Caco-2 (cell line): ENCODE measurements at regions not wholly inside any gene's neighbourhood (a gene's known extent, or its start where the extent isn't known, plus 50 kb on each side); places are given as distances from the start of the nearest gene placed in this dataset.

ENCODE experiments used
- BruUV-seq: library from RNA; stranded (reverse); fragments of 400-500 nt; replicated peaks from 2 replicates; lab custom pipeline; 2021; lab: Mats Ljungman, UMichigan
- CTCF ChIA-PET: fragments of 300-600 bp; sonication (Branson Sonifier 250); formaldehyde crosslinking; loops from one replicate; lab custom pipeline; 2022; ENCODE audit warnings: antibody characterized with exemption; lab: Charles Lee
- POLR2A ChIA-PET: fragments of 300-600 bp; sonication (Branson Sonifier 250); formaldehyde crosslinking; loops from one replicate; lab custom pipeline; 2022; ENCODE audit warnings: antibody characterized with exemption; lab: Charles Lee
- DNase-seq, 2 experiments: peaks; one replicate each; pipeline versions ENCODE4 v3.0.0 to v3.0.0-alpha.2; 2020 to 2022
- H3K27me3 ChIP-seq: replicated peaks from 2 replicates; pipeline ENCODE4 v1.6.0; 2011; ENCODE audit warnings: low read length; ENCODE audit not compliant: control insufficient read depth, insufficient read depth
- H3K36me3 ChIP-seq: 2 replicates; pipeline ENCODE4 v1.5.1; 2011; ENCODE audit warnings: low read length; ENCODE audit not compliant: control insufficient read depth, insufficient read depth
- H3K4me1 ChIP-seq: fragments of 250-450 bp; sonication (Bioruptor Pico); 2 replicates; pipeline ENCODE4 v1.5.1; 2020; ENCODE audit warnings: mild to moderate bottlenecking
- H3K4me3 ChIP-seq: 2 replicates; pipeline ENCODE4 v1.5.1; 2011; ENCODE audit warnings: low read depth, mild to moderate bottlenecking, control low read depth, low read length
- H3K9me3 ChIP-seq: fragments of 250-450 bp; sonication (Bioruptor Pico); 2 replicates; pipeline ENCODE4 v1.5.1; 2020; ENCODE audit warnings: mild to moderate bottlenecking, moderate library complexity
- H3K27ac Mint-ChIP-seq: one replicate; pipeline ENCODE4 v1.8.0; 2022; ENCODE audit warnings: mixed read lengths; ENCODE audit not compliant: unreplicated experiment
- H3K27me3 Mint-ChIP-seq: one replicate; pipeline ENCODE4 v1.8.0; 2022; ENCODE audit warnings: mixed read lengths; ENCODE audit not compliant: insufficient read depth, unreplicated experiment
- H3K36me3 Mint-ChIP-seq: one replicate; pipeline ENCODE4 v1.8.0; 2022; ENCODE audit warnings: mild to moderate bottlenecking, mixed read lengths; ENCODE audit not compliant: insufficient read depth, unreplicated experiment
- H3K4me1 Mint-ChIP-seq: one replicate; pipeline ENCODE4 v1.8.0; 2022; ENCODE audit warnings: low read depth, mixed read lengths; ENCODE audit not compliant: unreplicated experiment
- H3K4me3 Mint-ChIP-seq: one replicate; pipeline ENCODE4 v1.8.0; 2022; ENCODE audit warnings: mild to moderate bottlenecking, moderate library complexity, mixed read lengths; ENCODE audit not compliant: unreplicated experiment
- H3K9me3 Mint-ChIP-seq: one replicate; pipeline ENCODE4 v1.8.0; 2022; ENCODE audit warnings: mixed read lengths; ENCODE audit not compliant: unreplicated experiment
- CTCF ChIP-seq, 2 experiments: fragments of 200-600 bp in 1 of 2; IDR thresholded peaks; 1 replicate in 1 of 2; 2 replicates in 1 of 2; pipeline versions ENCODE4 v1.5.1 to v1.8.0; 2011 to 2022; ENCODE audit warnings: antibody characterized with exemption in 1 of 2, control low read depth in 1 of 2, inconsistent platforms in 1 of 2, low read depth in 1 of 2, low read length in 1 of 2, mild to moderate bottlenecking in 1 of 2, moderate library complexity in 1 of 2; ENCODE audit not compliant: insufficient read depth in 1 of 2, severe bottlenecking in 1 of 2, unreplicated experiment in 1 of 2
- intact Hi-C: fragments of 100-400 bp; cut with micrococcal nuclease; formaldehyde crosslinking; loops from one replicate; pipeline ENCODE4 v1.10.0; 2022; ENCODE audit not compliant: unreplicated experiment

- Mint-ChIP-seq H3K36me3 (no peaks in the 10 kb centered on the region), H3K27ac (no peak overlapping the region), H3K4me1 (no peaks in the 10 kb centered on the region), H3K4me3 (no peak overlapping the region), H3K27me3 (peaks cover 12% of the 10 kb centered on the region), H3K9me3 (no peaks in the 10 kb centered on the region)
- Histone ChIP-seq H3K36me3 (no peaks in the 10 kb centered on the region), H3K4me1 (no peaks in the 10 kb centered on the region), H3K4me3 (no peak overlapping the region), H3K27me3 (no peaks in the 10 kb centered on the region), H3K9me3 (no peaks in the 10 kb centered on the region)
- ChIA-PET POLR2A (no interaction called here), CTCF (no interaction called here)
- DNase-seq = no peak
- intact Hi-C loops = no loop called here
- BruUV-seq = no TSS peak
- no peak for TF ChIP-seq CTCF (IDR thresholded peaks at IDR 0.05; ENCODE audit: insufficient read depth in 1 of 2, low read depth in 1 of 2, low read length in 1 of 2, severe bottlenecking in 1 of 2, unreplicated experiment in 1 of 2)
Observed at GRCh38 chr5:110940136-110940535, 131.4 kb upstream of the TSLP start.

GRCh38 chr5:110945874-110946436, 125.6 kb upstream of the TSLP start:
- Mint-ChIP-seq H3K27ac (no peak overlapping the region), H3K4me1 (no peaks in the 10 kb centered on the region), H3K36me3 (no peaks in the 10 kb centered on the region), H3K27me3 (peaks cover 24% of the 10 kb centered on the region), H3K9me3 (no peaks in the 10 kb centered on the region), H3K4me3 (no peak overlapping the region)
- Histone ChIP-seq H3K4me1 (no peaks in the 10 kb centered on the region), H3K9me3 (no peaks in the 10 kb centered on the region), H3K36me3 (no peaks in the 10 kb centered on the region), H3K4me3 (no peak overlapping the region), H3K27me3 (no peaks in the 10 kb centered on the region)
- CTCF ChIA-PET = no interaction called here
- no peak for TF ChIP-seq CTCF (IDR thresholded peaks at IDR 0.05; ENCODE audit: insufficient read depth in 1 of 2, low read depth in 1 of 2, low read length in 1 of 2, severe bottlenecking in 1 of 2, unreplicated experiment in 1 of 2)
- no peak for DNase-seq
- intact Hi-C loops = no loop called here
- POLR2A ChIA-PET = no interaction called here
- BruUV-seq = no TSS peak

GRCh38 chr5:110951373-110951791, 120.1 kb upstream of the TSLP start:
- no TSS peak for BruUV-seq
- Histone ChIP-seq H3K4me3 (no peak overlapping the region), H3K36me3 (no peaks in the 10 kb centered on the region), H3K9me3 (no peaks in the 10 kb centered on the region; the same call in 1 of the 2 replicates), H3K4me1 (no peaks in the 10 kb centered on the region), H3K27me3 (no peaks in the 10 kb centered on the region)
- Mint-ChIP-seq H3K27me3 (peaks cover 27% of the 10 kb centered on the region), H3K4me3 (no peak overlapping the region), H3K36me3 (no peaks in the 10 kb centered on the region), H3K4me1 (no peaks in the 10 kb centered on the region), H3K27ac (no peak overlapping the region), H3K9me3 (peaks cover 15% of the 10 kb centered on the region)
- ChIA-PET CTCF (no interaction called here), POLR2A (no interaction called here)
- no peak for TF ChIP-seq CTCF (IDR thresholded peaks at IDR 0.05; ENCODE audit: insufficient read depth in 1 of 2, low read depth in 1 of 2, low read length in 1 of 2, severe bottlenecking in 1 of 2, unreplicated experiment in 1 of 2)
- intact Hi-C loops = no loop called here
- DNase-seq = no peak
